GM10248 (cell line): ENCODE measurements at regions not wholly inside any gene's neighbourhood (a gene's known extent, or its start where the extent isn't known, plus 50 kb on each side); places are given as distances from the start of the nearest gene placed in this dataset.
A peak's percentile ranks its signal among the peaks of the same experiment; 100 is the strongest.

Experiments used
- CTCF ChIA-PET: fragments of 300-600 bp; sonication (Branson Sonifier 250); formaldehyde crosslinking; extraction: SDS; loops from one replicate; lab custom pipeline; 2021; ENCODE audit warnings: antibody characterized with exemption; lab: Yijun Ruan, JAX
- POLR2A ChIA-PET: fragments of 350-650 bp; sonication (Branson Sonifier 250); formaldehyde crosslinking; extraction: SDS; loops from one replicate; lab custom pipeline; 2020; ENCODE audit warnings: antibody characterized with exemption; lab: Yijun Ruan, JAX
- DNase-seq: peaks from one replicate; pipeline ENCODE4 v3.0.0; 2012; ENCODE audit errors: extremely low spot score
- CTCF ChIP-seq: IDR thresholded peaks from 2 replicates; pipeline ENCODE4 v1.5.1; 2012; ENCODE audit warnings: mild to moderate bottlenecking, low read depth; ENCODE audit errors: extremely low read depth, missing control alignments, control extremely low read depth

- ChIA-PET POLR2A (no interaction called here), CTCF (interaction anchor here (1.1 to 1.9 kb wide), 3 partner anchors 16 to 26 kb away, joined by 3 to 6 read pairs (median 4); no protein-coding TSS in a partner anchor)
- TF ChIP-seq CTCF = no peak
- DNase-seq = no peak
Observed at GRCh38 chr7:94206295-94206694, 188.4 kb upstream of the COL1A2 start.

GRCh38 chr7:94212160-94212559 is 182.5 kb upstream of the COL1A2 start:
- ChIA-PET POLR2A (no interaction called here), CTCF (interaction anchor here (2.6 kb wide), 1 partner anchor 26 kb away, joined by 6 read pairs; no protein-coding TSS in a partner anchor)
- DNase-seq = no peak
- no peak for TF ChIP-seq CTCF

GRCh38 chr7:94216944-94217461 is 177.7 kb upstream of the COL1A2 start:
- ChIA-PET POLR2A (no interaction called here), CTCF (interaction anchor here (1.0 kb wide), 2 partner anchors 43 to 178 kb away, joined by 3 to 4 read pairs; partner anchors contain the start of gene COL1A2)
- TF ChIP-seq CTCF = no peak
- no peak for DNase-seq

- no peak for DNase-seq
- ChIA-PET POLR2A (no interaction called here), CTCF (interaction anchor here (1.0 kb wide), 1 partner anchor 419 kb away, joined by 3 read pairs; no protein-coding TSS in a partner anchor)
- TF ChIP-seq CTCF = no peak
Observed at GRCh38 chr7:94217766-94218165, 176.9 kb upstream of the COL1A2 start.

GRCh38 chr7:94222516-94222915 is 172.2 kb upstream of the COL1A2 start:
- no peak for DNase-seq
- POLR2A ChIA-PET = no interaction called here
- CTCF ChIA-PET = interaction anchor here (0.6 to 1.5 kb wide), 6 partner anchors 10 to 506 kb away, joined by 3 to 6 read pairs (median 3); no protein-coding TSS in a partner anchor
- TF ChIP-seq CTCF = no peak

- no peak for DNase-seq
- TF ChIP-seq CTCF = peak; percentile 32
- ChIA-PET POLR2A (no interaction called here), CTCF (interaction anchor here (1.2 to 1.5 kb wide), 2 partner anchors 9 to 113 kb away, joined by 3 to 4 read pairs; no protein-coding TSS in a partner anchor)
Observed at GRCh38 chr7:94223375-94224084, 171.2 kb upstream of the COL1A2 start.
